GM19238 (cell line): ENCODE measurements at regions not wholly inside any gene's neighbourhood (a gene's known extent, or its start where the extent isn't known, plus 50 kb on each side); places are given as distances from the start of the nearest gene placed in this dataset.
"Not testable (repeated sequence)": the region's sequence is repeated elsewhere in the genome, so short reads cannot be mapped to it uniquely, and the experiment has no call there.

Experiments used
- DNase-seq: peaks from one replicate; pipeline ENCODE4 v3.0.0; 2011; ENCODE audit warnings: low spot score; ENCODE audit not compliant: insufficient read length

GRCh38 chr18:75858754-75859153 is 431.3 kb upstream of the SMIM21 start:
- no peak for DNase-seq

DNA sequence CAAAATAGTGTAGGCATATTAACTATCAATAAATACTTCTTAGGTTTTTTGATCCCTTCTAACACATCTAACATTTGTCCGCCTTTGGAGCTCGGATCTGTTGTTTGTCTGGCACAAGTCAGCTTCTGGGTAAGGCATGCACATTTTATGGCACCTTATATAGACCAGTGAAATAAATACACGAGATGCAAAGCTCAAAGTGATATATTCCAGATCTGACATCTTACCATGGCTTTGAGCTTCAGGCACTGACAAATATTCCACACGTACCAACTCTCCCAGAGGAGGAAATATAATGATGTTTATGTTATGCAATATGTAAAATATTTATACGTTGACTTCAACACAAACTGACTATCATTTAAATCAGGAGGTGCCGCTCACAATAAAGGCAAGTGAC is 430.1 kb upstream of the SMIM21 start:
- no peak for DNase-seq

DNA sequence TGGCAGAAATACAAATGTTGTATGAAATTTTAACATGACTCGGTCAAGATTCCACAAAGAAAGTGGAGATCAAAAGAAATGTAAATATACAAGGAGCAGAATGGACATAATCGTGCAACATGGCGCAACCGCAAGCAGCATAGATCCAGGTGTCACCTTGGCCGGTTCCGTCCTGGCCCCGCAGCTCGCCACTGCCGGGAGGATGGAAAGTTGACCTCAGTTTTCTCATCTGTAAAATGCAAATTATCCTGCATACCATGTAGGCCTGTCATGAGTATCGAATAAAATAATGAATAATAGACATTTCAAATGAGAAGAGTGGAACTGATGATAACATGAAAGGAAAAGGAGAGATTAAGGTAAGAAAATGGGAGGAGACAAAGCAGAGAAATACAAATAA is 427.3 kb upstream of the SMIM21 start:
- no peak for DNase-seq

GRCh38 chr18:75854174-75854573 is 426.7 kb upstream of the SMIM21 start:
- no peak for DNase-seq

GRCh38 chr18:75846321-75846720 is 418.8 kb upstream of the SMIM21 start:
- DNase-seq = no peak

DNA sequence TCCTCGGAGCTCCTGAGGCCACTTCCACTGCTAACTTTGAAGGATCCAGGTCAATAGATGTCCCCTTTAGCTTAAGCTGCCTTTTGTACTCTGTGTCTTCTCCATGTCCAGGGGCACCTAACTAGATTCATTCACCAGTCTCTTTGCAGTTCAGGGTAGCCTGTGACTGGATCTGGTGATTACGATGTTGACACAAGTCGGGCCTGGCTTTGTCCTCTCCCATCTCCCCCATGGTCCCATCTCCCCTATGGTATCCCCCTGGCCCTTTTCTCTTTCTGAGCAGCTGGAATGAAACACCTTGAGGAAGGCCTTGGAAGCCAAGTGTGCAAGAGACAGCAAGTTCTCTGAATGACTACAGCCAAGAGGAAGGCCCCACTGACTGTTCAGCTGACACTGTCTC is 417.9 kb upstream of the SMIM21 start:
- DNase-seq = no peak

DNA sequence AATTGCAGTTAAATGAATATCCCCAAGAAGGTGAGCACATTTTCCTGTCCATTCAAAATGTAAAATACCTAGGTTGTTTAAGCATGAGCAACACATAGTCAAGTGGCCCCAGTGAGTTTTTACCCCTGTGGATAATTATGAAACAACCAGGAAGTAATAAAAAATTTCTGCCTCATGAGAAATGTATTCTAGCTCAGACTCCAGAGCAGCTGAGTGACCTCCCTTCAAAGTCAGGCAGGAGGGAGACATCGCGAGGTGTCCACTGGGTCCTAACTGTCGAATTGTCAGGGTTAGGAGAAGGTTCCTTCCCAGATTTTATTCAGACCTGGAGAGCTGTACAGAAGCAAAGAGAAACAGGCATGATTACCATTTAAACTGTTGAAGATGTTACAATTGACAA is 416.6 kb upstream of the SMIM21 start:
- DNase-seq = no peak

DNA sequence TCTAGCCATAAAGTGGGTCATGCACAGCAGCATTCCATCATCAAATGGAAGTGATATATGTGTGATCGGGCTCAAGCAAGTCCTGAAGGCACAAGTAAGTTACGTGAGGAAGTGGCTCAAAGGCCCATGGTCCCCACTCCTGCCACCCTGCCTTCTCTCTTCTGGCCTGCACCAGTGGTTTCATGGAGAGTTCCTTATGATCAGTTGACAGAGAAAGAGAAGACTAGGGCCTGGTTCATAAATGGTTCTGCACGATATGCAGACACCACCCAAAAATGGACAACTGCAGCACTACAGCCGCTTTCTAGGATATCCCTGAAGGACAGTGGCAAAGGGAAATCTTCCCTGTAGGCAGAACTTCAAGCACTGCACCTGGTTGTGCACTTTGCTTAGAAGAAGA is 412.6 kb upstream of the SMIM21 start:
- DNase-seq = no peak

GRCh38 chr18:75839686-75840085 is 412.2 kb upstream of the SMIM21 start:
- not testable (repeated sequence) for DNase-seq

- no peak for DNase-seq
Observed at GRCh38 chr18:75839041-75839440, 411.5 kb upstream of the SMIM21 start.

GRCh38 chr18:75837316-75837715 is 409.8 kb upstream of the SMIM21 start:
- DNase-seq = no peak

DNA sequence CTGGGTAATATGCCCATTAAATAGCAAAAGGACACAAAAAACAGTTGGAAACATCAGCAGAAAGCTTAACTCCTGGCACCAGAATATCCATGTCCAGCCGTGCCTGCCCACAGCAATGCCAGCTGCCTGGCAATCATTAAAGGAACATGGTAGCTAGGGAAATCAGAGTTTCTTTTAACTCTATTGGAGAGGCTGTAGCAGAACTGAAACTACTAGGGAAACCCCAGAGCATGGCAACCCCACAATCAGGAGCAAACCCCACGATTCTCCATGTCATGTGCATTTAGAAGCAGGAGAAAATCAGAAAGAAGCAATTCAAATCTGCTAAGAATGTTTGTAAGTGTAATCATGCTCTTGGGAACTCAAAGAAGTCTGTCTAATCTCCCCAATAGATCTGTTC is 409.0 kb upstream of the SMIM21 start:
- no peak for DNase-seq

DNA sequence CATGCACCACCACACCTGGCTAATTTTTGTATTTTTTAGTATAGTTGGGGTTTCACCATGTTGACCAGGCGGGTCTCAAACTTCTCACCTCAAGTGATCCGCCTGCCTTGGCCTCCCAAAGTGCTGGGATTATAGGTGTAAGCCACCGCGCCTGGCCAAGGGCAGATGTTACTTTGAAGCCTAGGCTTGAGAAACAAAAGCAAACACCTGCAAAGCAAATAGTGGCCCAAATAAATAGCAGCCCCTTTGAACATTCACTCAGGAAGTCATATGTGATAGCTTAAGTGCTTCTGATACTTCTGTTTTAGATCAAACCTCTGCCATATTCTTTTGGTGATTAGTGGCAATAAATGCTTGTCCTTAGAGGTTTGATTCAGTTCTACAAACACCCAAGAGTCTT is 404.5 kb upstream of the SMIM21 start:
- DNase-seq = no peak

DNA sequence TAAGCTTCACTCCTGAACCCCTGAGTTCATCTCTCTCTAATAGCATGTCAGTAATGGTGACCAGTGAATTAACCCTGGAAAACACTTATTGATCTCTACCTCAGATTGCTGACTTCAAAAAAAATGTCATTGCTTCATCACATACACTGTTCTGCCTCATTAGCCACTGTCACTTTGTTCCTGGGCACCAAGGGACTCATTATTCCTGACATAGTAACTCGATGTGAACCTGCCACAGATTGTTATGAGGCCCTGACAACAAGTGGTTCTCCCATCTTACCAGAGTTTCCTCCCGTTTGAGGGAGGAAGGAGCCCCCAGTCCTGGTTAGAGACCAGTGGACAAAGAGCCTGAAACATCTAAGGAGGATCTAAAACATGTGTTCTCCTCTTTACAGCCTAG is 403.3 kb upstream of the SMIM21 start:
- DNase-seq = no peak

- DNase-seq = no peak
Observed at GRCh38 chr18:75829091-75829490, 401.6 kb upstream of the SMIM21 start.

GRCh38 chr18:75828379-75828778 is 400.9 kb upstream of the SMIM21 start:
- DNase-seq = no peak

DNA sequence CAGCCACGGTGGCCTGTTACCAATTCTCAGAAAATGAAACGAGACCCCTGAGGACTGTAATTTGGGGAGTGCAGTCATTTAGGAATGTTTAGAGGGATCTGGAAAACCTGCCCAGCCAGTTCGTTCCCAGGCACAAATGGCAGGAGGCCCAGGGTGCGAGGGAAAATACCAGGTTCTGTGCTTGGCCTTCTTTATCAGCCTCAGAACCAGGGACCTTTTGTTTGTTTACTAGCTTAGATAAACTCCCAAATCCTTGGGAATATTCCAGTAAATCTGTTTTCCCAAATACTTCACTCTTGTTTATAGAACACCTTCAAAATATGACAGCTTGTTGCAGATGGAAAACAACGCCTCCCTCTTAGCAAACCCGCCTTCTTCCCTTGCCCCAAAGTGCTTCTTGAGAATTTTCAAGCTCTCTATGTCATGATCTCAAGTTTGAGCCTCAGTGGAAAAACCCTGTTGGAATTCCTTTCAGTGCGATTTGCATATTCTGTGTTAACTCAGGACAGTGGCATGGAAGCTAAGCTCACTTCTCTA is 400.3 kb upstream of the SMIM21 start:
- no peak for DNase-seq

GRCh38 chr18:75824661-75825060 is 397.2 kb upstream of the SMIM21 start:
- no peak for DNase-seq

- no peak for DNase-seq
Observed at GRCh38 chr18:75823471-75823870, 396.0 kb upstream of the SMIM21 start.

- DNase-seq = no peak
Observed at GRCh38 chr18:75818383-75818782, 390.9 kb upstream of the SMIM21 start.

GRCh38 chr18:75815767-75816166 is 388.3 kb upstream of the SMIM21 start:
- DNase-seq = no peak

DNA sequence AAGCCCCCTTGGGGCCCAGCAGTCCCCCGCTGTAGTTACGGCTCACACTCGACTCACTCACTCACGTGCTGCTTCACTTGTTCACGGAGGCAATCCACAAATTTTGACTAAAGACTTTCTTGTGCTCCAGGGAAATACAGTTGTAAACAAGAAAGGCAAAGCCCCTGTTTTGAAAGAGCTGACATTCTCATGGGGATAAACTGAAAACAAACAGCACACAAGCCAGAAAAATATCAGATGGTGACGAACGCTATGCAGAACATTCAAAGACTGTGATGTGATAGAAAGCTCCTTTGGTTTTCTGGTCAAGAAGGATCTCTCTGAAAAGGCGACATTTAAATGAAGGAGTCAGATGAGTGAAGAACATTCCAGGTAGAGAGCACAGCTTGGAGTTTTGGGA is 385.3 kb upstream of the SMIM21 start:
- no peak for DNase-seq

DNA sequence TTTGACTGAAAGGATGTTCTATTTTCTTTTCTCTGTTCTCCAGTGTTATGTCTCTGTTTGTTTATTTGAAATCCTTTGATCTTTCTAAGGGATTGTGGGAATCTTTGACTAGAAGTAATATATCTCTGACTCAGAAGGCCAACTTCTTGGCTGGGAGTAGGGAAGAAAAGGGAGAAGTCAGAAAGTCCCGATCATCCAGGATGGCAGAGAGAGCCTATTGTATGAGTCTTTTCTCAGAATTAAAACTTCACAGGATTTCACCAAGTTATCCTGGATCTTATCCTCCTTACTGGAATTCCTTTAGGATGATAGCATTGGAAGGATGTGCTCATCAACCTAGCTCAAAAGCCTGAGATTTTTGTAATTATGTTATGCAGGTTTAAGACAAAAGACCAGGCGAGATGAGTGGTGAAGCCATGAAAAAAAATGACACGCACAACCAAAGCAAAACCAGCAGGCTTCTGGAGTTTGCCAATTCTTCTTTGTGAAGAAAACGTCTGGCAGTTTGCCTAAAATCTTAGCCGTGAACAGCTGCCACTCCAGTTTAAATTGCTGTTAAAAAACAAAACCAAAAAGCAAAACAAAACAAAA is 383.6 kb upstream of the SMIM21 start:
- no peak for DNase-seq

DNA sequence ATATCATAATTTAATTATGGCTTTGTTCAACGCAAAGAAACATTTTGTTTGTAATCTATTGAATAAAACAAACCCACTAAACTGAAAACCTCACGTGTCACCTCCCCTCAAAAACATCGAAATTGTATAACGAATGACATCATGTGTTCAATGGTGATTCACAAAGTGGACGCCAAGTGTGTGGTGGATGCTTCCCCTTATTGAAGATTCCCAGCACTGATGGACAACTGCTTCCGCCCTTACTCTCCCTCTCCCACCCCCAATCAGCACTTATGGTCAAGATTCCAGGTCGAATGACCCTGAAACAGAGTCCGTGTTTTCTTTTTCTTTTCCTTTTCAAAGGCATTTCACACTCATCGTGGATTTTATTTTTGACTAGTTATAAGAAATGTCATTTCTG is 383.0 kb upstream of the SMIM21 start:
- DNase-seq = no peak
